WTC11 (cell line): ENCODE measurements at regions not wholly inside any gene's neighbourhood (a gene's known extent, or its start where the extent isn't known, plus 50 kb on each side); places are given as distances from the start of the nearest gene placed in this dataset.

Experiments used
- ATF6 ChIP-seq: sonication (generic); formaldehyde crosslinking; IDR thresholded peaks from 2 replicates; pipeline ENCODE4 v1.8.1; 2023; ENCODE audit warnings: mild to moderate bottlenecking, missing genetic modification reagents
- CREB1 ChIP-seq: sonication (generic); formaldehyde crosslinking; IDR thresholded peaks from 2 replicates; pipeline ENCODE4 v1.8.0; 2023; ENCODE audit warnings: mild to moderate bottlenecking, missing genetic modification reagents
- ETV6 ChIP-seq: sonication (generic); formaldehyde crosslinking; IDR thresholded peaks from 2 replicates; pipeline ENCODE4 v1.8.1; 2022; ENCODE audit warnings: mild to moderate bottlenecking, missing genetic modification reagents
- FOXP1 ChIP-seq: sonication (generic); formaldehyde crosslinking; IDR thresholded peaks from 2 replicates; pipeline ENCODE4 v1.8.0; 2022; ENCODE audit warnings: missing genetic modification reagents, mild to moderate bottlenecking, moderate library complexity, borderline replicate concordance
- GRHL2 ChIP-seq: fragments of 250-450 bp; sonication (Bioruptor Pico); IDR thresholded peaks from 2 replicates; pipeline ENCODE4 v1.8.0; 2022; ENCODE audit warnings: mild to moderate bottlenecking, moderate library complexity; ENCODE audit not compliant: insufficient replicate concordance, severe bottlenecking
- PRRX2 ChIP-seq: fragments of 250-450 bp; sonication (Bioruptor Pico); IDR thresholded peaks from 2 replicates; pipeline ENCODE4 v1.8.0; 2021; ENCODE audit warnings: mild to moderate bottlenecking
- ZNF219 ChIP-seq: sonication (generic); formaldehyde crosslinking; IDR thresholded peaks from 2 replicates; pipeline ENCODE4 v1.8.0; 2023; ENCODE audit warnings: missing genetic modification reagents, mild to moderate bottlenecking, borderline replicate concordance
- TF ChIP-seq, protein P1 (sequence below): sonication (generic); formaldehyde crosslinking; IDR thresholded peaks from 2 replicates; pipeline ENCODE4 v1.8.0; 2022; ENCODE audit warnings: mild to moderate bottlenecking, missing genetic modification reagents
- TF ChIP-seq, protein P2 (sequence below): fragments of 200-600 bp; IDR thresholded peaks from 2 replicates; pipeline ENCODE4 v1.8.0; 2022; ENCODE audit warnings: antibody characterized with exemption
- TF ChIP-seq, protein P3 (sequence below): sonication (generic); formaldehyde crosslinking; conservative IDR thresholded peaks from 2 replicates; pipeline ENCODE4 v1.8.1; 2022; ENCODE audit warnings: mild to moderate bottlenecking, missing genetic modification reagents
- TF ChIP-seq, protein P4 (sequence below): sonication (generic); formaldehyde crosslinking; IDR thresholded peaks from 2 replicates; pipeline ENCODE4 v1.8.1; 2022; ENCODE audit warnings: low read depth, mild to moderate bottlenecking, moderate library complexity, missing genetic modification reagents, borderline replicate concordance

DNA sequence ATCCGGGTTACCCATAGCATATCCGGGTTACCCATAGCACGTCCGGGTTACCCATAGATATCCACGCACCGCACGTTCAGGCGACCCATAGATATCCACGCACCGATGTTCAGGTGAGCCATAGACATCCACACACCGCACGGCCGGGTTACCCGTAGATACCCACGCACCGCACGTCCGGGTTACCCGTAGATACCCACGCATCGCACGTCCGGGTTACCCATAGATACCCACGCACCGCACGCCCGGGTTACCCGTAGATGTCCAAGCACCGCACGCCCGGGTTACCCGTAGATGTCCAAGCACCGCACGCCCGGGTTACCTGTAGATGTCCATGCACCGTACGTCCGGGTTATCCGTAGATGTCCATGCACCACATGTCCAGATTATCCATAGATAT lies 60.3 kb upstream of the SYT1 start:
- TF ChIP-seq, protein P1, sequence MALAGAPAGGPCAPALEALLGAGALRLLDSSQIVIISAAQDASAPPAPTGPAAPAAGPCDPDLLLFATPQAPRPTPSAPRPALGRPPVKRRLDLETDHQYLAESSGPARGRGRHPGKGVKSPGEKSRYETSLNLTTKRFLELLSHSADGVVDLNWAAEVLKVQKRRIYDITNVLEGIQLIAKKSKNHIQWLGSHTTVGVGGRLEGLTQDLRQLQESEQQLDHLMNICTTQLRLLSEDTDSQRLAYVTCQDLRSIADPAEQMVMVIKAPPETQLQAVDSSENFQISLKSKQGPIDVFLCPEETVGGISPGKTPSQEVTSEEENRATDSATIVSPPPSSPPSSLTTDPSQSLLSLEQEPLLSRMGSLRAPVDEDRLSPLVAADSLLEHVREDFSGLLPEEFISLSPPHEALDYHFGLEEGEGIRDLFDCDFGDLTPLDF (CRISPR knock-in tag): no peak
- TF ChIP-seq, protein P2, sequence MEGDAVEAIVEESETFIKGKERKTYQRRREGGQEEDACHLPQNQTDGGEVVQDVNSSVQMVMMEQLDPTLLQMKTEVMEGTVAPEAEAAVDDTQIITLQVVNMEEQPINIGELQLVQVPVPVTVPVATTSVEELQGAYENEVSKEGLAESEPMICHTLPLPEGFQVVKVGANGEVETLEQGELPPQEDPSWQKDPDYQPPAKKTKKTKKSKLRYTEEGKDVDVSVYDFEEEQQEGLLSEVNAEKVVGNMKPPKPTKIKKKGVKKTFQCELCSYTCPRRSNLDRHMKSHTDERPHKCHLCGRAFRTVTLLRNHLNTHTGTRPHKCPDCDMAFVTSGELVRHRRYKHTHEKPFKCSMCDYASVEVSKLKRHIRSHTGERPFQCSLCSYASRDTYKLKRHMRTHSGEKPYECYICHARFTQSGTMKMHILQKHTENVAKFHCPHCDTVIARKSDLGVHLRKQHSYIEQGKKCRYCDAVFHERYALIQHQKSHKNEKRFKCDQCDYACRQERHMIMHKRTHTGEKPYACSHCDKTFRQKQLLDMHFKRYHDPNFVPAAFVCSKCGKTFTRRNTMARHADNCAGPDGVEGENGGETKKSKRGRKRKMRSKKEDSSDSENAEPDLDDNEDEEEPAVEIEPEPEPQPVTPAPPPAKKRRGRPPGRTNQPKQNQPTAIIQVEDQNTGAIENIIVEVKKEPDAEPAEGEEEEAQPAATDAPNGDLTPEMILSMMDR: no peak
- TF ChIP-seq CREB1 (CRISPR knock-in tag) (no peak), PRRX2 (CRISPR knock-in tag) (no peak), GRHL2 (CRISPR knock-in tag) (no peak), FOXP1 (no peak), ATF6 (CRISPR knock-in tag) (no peak), ZNF219 (CRISPR knock-in tag) (no peak), ETV6 (CRISPR knock-in tag) (no peak)
- TF ChIP-seq, protein P3, sequence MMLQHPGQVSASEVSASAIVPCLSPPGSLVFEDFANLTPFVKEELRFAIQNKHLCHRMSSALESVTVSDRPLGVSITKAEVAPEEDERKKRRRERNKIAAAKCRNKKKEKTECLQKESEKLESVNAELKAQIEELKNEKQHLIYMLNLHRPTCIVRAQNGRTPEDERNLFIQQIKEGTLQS (CRISPR knock-in tag): no peak
- TF ChIP-seq, protein P4, sequence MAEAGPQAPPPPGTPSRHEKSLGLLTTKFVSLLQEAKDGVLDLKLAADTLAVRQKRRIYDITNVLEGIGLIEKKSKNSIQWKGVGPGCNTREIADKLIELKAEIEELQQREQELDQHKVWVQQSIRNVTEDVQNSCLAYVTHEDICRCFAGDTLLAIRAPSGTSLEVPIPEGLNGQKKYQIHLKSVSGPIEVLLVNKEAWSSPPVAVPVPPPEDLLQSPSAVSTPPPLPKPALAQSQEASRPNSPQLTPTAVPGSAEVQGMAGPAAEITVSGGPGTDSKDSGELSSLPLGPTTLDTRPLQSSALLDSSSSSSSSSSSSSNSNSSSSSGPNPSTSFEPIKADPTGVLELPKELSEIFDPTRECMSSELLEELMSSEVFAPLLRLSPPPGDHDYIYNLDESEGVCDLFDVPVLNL: no peak
